ENCODE measurements at regions not wholly inside any gene's neighbourhood (a gene's known extent, or its start where the extent isn't known, plus 50 kb on each side); places are given as distances from the start of the nearest gene placed in this dataset.

DNA sequence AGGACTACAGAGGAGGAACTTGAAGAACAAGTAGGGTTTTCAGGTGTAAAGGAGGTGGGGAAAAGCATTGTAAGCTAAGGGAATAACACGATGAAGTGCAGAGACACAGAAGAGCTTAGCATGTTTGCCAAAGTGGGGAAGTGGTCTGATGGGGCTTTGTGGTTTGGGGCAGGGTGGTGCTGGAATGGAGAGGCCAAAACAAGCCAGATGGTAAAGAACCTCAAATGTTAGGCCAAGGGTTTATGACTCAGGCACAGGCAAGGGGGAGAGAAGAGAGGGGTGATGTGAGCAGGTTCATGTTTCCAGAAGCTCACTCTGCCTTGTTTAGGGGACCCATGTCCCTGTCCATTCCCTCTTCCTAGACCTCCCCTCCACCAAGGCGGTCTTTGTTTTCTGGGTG lies 104.5 kb upstream of the YWHAQ start:
- intact Hi-C loops (cut with DNase I; ENCODE audit: low total_unique reads): no loop called here
- in situ Hi-C loops (cut with MboI; ENCODE audit: low pct_ligation_motif_present in 1 of 4, low pct_unique_long_range_greater_than_20kb in 1 of 4, low sequenced_read_pairs in 3 of 4): no loop called here

GRCh38 chr2:9736021-9736420 lies 105.2 kb upstream of the YWHAQ start:
- Histone ChIP-seq H3K36me3 (no peaks in the 10 kb centered on the region), H3K27me3 (no peaks in the 10 kb centered on the region), H3K4me1 (peaks cover 5 to 21% (median 17%) of the 10 kb centered on the region in 4 donors), H3K27ac (no peak overlapping the region), H3K9me3 (no peaks in the 10 kb centered on the region), H3K4me3 (no peak overlapping the region)
- in situ Hi-C loops (cut with MboI; ENCODE audit: low pct_ligation_motif_present in 1 of 4, low pct_unique_long_range_greater_than_20kb in 1 of 4, low sequenced_read_pairs in 3 of 4): no loop called here
- intact Hi-C loops (cut with DNase I; ENCODE audit: low total_unique reads): no loop called here
- WGBS, 2 donors (ENCODE audit: low coverage in 1 of 2): 50 to 75% methylated on average over 1 of the region's 1 CpG
- no peak for TF ChIP-seq EP300 (IDR thresholded peaks at IDR 0.05; ENCODE audit: low read depth)
- TF ChIP-seq POLR2A (IDR thresholded peaks at IDR 0.05): no peak
- TF ChIP-seq CTCF (IDR thresholded peaks at IDR 0.05): no peak
- no peak for TF ChIP-seq POLR2AphosphoS5 (IDR thresholded peaks at IDR 0.05)
- no peak for DNase-seq

More for the DNA sequence above, 104.5 kb upstream of the YWHAQ start:
- H3K4me1 ChIP-seq: peaks cover 5 to 21% (median 17%) of the 10 kb centered on the region in 4 donors
- no peaks in the 10 kb centered on the region for H3K36me3 ChIP-seq
- H3K4me3 ChIP-seq: no peak overlapping the region
- no peaks in the 10 kb centered on the region for H3K27me3 ChIP-seq
- no peak overlapping the region for H3K27ac ChIP-seq
- no peak for DNase-seq
- no peaks in the 10 kb centered on the region for H3K9me3 ChIP-seq
- WGBS, 2 donors (ENCODE audit: low coverage in 1 of 2): 80 to 86% methylated on average over 1 to 2 of the region's 2 CpGs
- TF ChIP-seq CTCF (IDR thresholded peaks at IDR 0.05): no peak

- intact Hi-C loops (cut with DNase I; ENCODE audit: low total_unique reads): no loop called here
- no peak overlapping the region for H3K4me3 ChIP-seq
- peaks cover 5 to 21% (median 17%) of the 10 kb centered on the region in 4 donors for H3K4me1 ChIP-seq
- 86% methylated on average over 8 of the region's 9 CpGs; no CpG with 5 or more reads in 1 of the 2 donors for WGBS, 2 donors (ENCODE audit: low coverage in 1 of 2)
- no peak for DNase-seq
- no peaks in the 10 kb centered on the region for H3K36me3 ChIP-seq
- H3K27ac ChIP-seq: no peak overlapping the region
- H3K27me3 ChIP-seq: no peaks in the 10 kb centered on the region
- in situ Hi-C loops (cut with MboI; ENCODE audit: low pct_ligation_motif_present in 1 of 4, low pct_unique_long_range_greater_than_20kb in 1 of 4, low sequenced_read_pairs in 3 of 4): no loop called here
- H3K9me3 ChIP-seq: no peaks in the 10 kb centered on the region
- no peak for TF ChIP-seq EP300 (IDR thresholded peaks at IDR 0.05; ENCODE audit: low read depth)
- TF ChIP-seq POLR2AphosphoS5 (IDR thresholded peaks at IDR 0.05): no peak
- no peak for TF ChIP-seq POLR2A (IDR thresholded peaks at IDR 0.05)
- no peak for TF ChIP-seq CTCF (IDR thresholded peaks at IDR 0.05)
These were observed 106.0 kb upstream of the TAF1B start for GRCh38 chr2:9737053-9737875.

DNA sequence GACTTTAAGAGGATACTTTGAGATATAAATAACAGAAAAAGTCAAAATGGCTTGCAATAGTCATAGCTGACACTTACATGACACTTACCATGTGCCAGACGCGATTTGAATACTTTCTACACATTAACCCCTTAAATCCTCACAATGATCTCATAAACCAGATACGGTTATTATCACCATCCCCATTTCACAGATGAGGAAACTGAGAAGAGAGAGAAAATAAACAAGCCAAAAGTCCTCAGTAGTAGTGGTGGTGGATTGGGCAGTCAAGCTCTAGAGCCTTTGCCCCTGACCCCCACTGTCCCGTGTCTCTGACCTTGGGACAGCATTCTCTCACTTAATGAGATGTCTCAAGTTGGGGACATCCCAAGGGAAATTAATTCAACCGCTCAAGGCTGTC lies 105.2 kb upstream of the TAF1B start:
- no peaks in the 10 kb centered on the region for H3K9me3 ChIP-seq
- TF ChIP-seq CTCF (IDR thresholded peaks at IDR 0.05): no peak
- no peak for TF ChIP-seq POLR2AphosphoS5 (IDR thresholded peaks at IDR 0.05)
- TF ChIP-seq POLR2A (IDR thresholded peaks at IDR 0.05): no peak
- TF ChIP-seq EP300 (IDR thresholded peaks at IDR 0.05; ENCODE audit: low read depth): no peak
- H3K27ac ChIP-seq: peak overlapping the region; percentile 70 to 87 (median 78)
- intact Hi-C loops (cut with DNase I; ENCODE audit: low total_unique reads): no loop called here
- peaks cover 5 to 21% (median 17%) of the 10 kb centered on the region in 4 donors for H3K4me1 ChIP-seq
- no peaks in the 10 kb centered on the region for H3K27me3 ChIP-seq
- 46 to 67% methylated on average over 4 to 5 of the region's 5 CpGs for WGBS, 2 donors (ENCODE audit: low coverage in 1 of 2)
- in situ Hi-C loops (cut with MboI; ENCODE audit: low pct_ligation_motif_present in 1 of 4, low pct_unique_long_range_greater_than_20kb in 1 of 4, low sequenced_read_pairs in 3 of 4): no loop called here
- no peak overlapping the region for H3K4me3 ChIP-seq
- no peaks in the 10 kb centered on the region for H3K36me3 ChIP-seq
- DNase-seq: no peak
